Ecto neural progenitor cell (in vitro differentiated cells): ENCODE measurements at regions not wholly inside any gene's neighbourhood (a gene's known extent, or its start where the extent isn't known, plus 50 kb on each side); places are given as distances from the start of the nearest gene placed in this dataset.
"Not testable (repeated sequence)": the region's sequence is repeated elsewhere in the genome, so short reads cannot be mapped to it uniquely, and the experiment has no call there.

Experiments used
- DNase-seq: peaks from one replicate; pipeline ENCODE4 v3.0.0-alpha.2; 2018; ENCODE audit warnings: low spot score

- not testable (repeated sequence) for DNase-seq
Observed at GRCh38 chr1:120552190-120552589, 137.4 kb downstream of the NBPF8 start.

- DNase-seq = peak; percentile 44
Observed at GRCh38 chr1:120557605-120558302, 142.9 kb downstream of the NBPF8 start.

DNA sequence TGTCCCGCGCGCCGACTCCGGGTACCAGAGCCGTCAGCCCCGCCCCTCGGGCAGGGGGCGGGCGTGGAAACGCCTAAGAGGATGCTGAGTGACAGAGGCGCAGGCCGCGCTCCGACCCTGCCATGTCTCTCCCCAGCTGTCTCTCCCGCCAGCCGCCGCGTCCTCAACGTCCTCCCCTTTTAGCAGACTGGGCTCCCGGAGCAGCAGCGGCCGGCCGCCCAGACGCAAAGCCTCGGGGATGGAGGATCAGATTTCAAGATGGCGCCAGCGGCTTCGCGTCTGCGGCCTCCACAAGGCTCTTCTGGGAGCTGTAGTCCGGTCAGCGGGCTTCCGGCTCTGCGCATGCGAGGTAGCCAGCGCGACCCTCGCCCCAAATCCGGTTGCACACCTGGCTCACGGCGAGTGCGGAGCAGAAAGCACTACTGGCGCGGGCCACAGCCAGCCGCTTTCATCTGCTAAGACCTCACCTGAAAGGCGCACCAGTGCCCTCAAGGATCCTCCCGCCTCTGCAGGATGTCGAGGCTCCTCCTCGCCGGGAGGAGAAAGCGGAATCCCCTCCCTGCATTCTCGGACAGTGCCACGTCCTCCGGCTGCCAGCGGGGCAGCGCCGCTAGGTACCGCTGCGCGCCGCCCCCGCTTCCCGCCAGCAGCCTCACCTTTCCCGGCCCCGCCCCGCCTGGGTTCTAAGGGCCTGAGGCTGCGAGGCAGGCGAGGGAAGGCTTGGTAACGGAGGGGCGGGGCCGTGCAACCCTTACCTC, 143.6 kb downstream of the NBPF8 start:
- DNase-seq = peak; percentile 62

DNA sequence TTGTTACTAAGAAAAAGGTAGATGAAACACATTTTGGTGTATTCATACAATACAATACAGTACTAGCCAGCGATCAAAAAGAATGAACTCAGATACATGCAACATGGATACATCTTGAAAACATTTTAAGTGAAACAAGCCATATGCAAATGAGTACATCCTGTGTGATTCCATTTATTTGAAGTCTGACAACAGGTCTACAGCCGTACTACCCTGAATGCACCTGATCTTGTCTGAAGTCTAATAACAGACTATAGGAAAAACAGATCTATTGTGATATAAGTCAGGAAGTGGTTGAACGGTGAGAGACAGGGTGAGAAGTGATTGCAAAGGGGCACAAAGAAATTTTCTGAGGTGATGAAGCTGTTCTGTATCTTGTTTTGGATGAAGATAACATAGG, 146.9 kb downstream of the NBPF8 start:
- not testable (repeated sequence) for DNase-seq

DNA sequence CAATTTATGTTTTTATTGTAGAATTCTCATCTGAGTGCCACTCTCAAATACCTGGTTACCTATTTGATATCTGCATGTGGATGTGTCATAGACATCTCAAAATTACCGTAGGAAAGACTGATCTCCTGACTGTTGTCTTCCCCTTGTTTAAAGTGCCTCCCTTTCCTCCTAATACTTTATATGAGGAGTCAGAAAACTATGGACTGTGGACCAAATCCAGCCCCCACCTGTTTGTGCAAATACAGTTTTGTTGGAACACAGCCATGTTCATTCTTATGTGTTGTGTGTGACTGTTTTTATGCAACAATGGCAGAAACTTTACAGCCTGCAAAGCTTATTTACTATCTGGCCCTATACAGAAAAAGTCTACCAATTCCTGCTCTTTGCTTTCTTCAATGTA, 150.6 kb downstream of the NBPF8 start:
- DNase-seq = not testable (repeated sequence)

- DNase-seq = not testable (repeated sequence)
Observed at GRCh38 chr1:120567620-120568019, 152.8 kb downstream of the NBPF8 start.

GRCh38 chr1:120575201-120575600, 148.5 kb upstream of the NBPF26 start:
- DNase-seq = not testable (repeated sequence)

DNA sequence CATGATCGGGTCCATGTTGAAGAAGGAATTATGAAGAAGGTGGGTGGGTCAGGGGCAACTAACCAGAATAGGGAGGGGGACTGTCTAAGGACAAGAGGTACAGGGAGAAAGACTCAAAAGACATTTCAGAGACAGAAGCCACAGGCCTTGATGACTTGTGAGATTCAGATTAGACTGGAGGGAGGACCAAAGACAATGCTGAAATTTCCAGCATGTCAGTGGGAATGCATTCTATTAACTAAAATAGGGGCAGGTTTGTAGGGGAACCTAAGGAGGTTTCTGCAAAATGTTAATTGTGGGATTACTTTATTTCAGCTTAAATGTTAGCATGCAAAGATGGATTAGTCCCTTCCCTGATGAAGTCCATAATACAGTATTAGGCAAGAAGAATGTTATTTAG, 141.6 kb upstream of the NBPF26 start:
- DNase-seq = not testable (repeated sequence)

GRCh38 chr1:120586053-120586452, 137.7 kb upstream of the NBPF26 start:
- DNase-seq = not testable (repeated sequence)

GRCh38 chr1:120588811-120589210, 134.9 kb upstream of the NBPF26 start:
- DNase-seq = not testable (repeated sequence)

- DNase-seq = not testable (repeated sequence)
Observed at GRCh38 chr1:120591774-120592173, 132.0 kb upstream of the NBPF26 start.

GRCh38 chr1:120592943-120593342, 130.8 kb upstream of the NBPF26 start:
- not testable (repeated sequence) for DNase-seq

DNA sequence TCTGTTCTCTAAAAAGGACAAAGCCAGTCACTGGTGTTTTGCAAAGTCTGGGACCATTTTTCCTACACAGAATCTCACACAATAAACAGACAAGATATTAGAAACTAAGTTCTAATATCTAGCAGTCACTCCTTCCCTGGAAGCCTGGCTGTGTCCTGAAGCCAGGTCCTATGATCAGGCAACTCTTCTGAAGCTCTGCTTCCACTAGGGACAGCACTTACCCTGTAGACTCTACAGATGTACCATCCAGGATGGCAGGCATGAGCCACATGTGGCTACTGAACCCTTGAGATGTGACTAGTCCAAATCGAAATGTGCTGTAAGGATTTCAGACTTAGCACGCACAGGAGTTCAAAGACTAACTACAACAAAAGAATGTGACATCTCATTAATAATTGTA, 130.1 kb upstream of the NBPF26 start:
- not testable (repeated sequence) for DNase-seq

- DNase-seq = not testable (repeated sequence)
Observed at GRCh38 chr1:120598331-120598951, 125.3 kb upstream of the NBPF26 start.

- DNase-seq = not testable (repeated sequence)
Observed at GRCh38 chr1:120599511-120599910, 124.2 kb upstream of the NBPF26 start.

GRCh38 chr1:120600442-120601041, 123.2 kb upstream of the NBPF26 start:
- not testable (repeated sequence) for DNase-seq

DNA sequence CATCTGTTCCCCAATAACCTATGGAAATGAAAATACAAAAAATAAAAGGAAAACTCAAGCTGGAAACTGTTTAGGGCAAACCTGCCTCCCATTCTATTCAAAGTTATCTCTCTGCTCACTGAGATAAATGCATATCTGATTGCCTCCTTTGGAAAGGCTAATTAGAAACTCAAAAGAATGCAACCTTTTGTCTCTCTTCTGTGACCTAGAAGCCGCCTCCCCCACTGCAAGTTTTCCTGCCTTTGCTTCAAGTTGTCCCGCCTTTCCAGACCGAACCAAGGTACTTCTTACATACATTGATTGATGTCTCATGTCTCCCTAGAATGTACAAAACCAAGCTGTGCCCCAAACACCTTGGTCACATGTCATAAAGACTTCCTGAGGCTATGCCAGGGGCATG, 115.9 kb upstream of the NBPF26 start:
- not testable (repeated sequence) for DNase-seq

- DNase-seq = not testable (repeated sequence)
Observed at GRCh38 chr1:120608314-120609014, 115.3 kb upstream of the NBPF26 start.

- not testable (repeated sequence) for DNase-seq
Observed at GRCh38 chr1:120609015-120609573, 114.7 kb upstream of the NBPF26 start.

- not testable (repeated sequence) for DNase-seq
Observed at GRCh38 chr1:120609834-120610233, 113.9 kb upstream of the NBPF26 start.

GRCh38 chr1:120614931-120615639, 108.7 kb upstream of the NBPF26 start:
- DNase-seq = not testable (repeated sequence)
